Activated CD8-positive, alpha-beta T cell treated with anti-CD3 and anti-CD28 coated beads, Interleukin-2, amount 10 ng/mL, durations not matched to agents 7 days and 5 days (primary cell): ENCODE measurements at regions not wholly inside any gene's neighbourhood (a gene's known extent, or its start where the extent isn't known, plus 50 kb on each side); places are given as distances from the start of the nearest gene placed in this dataset.

Experiments used
- ATAC-seq: fragments of 150-1000 bp; cut with Tn5 transposase; one replicate; pipeline ENCODE4 v1.10.0; 2021; ENCODE audit warnings: moderate library complexity
- CTCF ChIA-PET: fragments of 350-600 bp; sonication (Branson Sonifier 250); formaldehyde crosslinking; loops from one replicate; lab custom pipeline; 2021; ENCODE audit warnings: antibody characterized with exemption; lab: Charles Lee
- POLR2A ChIA-PET: fragments of 350-600 bp; sonication (Branson Sonifier 250); formaldehyde crosslinking; loops from one replicate; lab custom pipeline; 2021; ENCODE audit warnings: antibody characterized with exemption; lab: Charles Lee
- DNase-seq: peaks from one replicate; pipeline ENCODE4 v3.0.0-alpha.2; 2020
- H3K27ac Mint-ChIP-seq: one replicate; pipeline ENCODE4 v1.8.0; 2021; ENCODE audit warnings: mild to moderate bottlenecking, mixed read lengths
- H3K27me3 Mint-ChIP-seq: one replicate; pipeline ENCODE4 v1.8.0; 2021; ENCODE audit warnings: low read depth, mixed read lengths
- H3K36me3 Mint-ChIP-seq: one replicate; pipeline ENCODE4 v1.8.0; 2021; ENCODE audit warnings: low read depth, mixed read lengths
- H3K4me1 Mint-ChIP-seq: one replicate; pipeline ENCODE4 v1.8.0; 2021; ENCODE audit warnings: low read depth, mixed read lengths
- H3K4me3 Mint-ChIP-seq: one replicate; pipeline ENCODE4 v1.8.0; 2021; ENCODE audit warnings: mild to moderate bottlenecking, mixed read lengths
- H3K9me3 Mint-ChIP-seq: one replicate; pipeline ENCODE4 v1.8.0; 2022; ENCODE audit warnings: mixed read lengths; ENCODE audit not compliant: insufficient read depth

DNA sequence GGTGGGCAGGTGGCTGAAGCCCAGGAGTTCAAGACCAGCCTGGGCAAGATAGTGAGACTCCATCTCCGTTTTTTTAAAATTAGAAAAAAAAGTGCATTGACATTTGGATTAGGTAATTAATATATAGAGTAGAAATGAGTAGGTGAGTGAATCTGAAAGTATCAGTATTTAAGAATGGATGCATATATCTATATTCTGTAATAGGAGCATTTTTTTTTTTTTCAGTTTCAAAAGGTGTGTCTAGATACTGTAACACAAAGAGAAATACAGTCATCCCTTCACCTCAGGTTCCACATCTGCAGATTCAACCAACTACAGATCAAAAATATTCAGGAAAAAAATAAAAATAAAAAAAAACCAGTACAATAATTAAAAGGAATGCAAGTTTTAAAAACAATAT is 50.8 kb downstream of the RBM27 start:
- no peak overlapping the region for H3K27ac Mint-ChIP-seq
- peaks cover 41% of the 10 kb centered on the region for H3K36me3 Mint-ChIP-seq
- ChIA-PET POLR2A (no interaction called here), CTCF (no interaction called here)
- no peaks in the 10 kb centered on the region for H3K4me1 Mint-ChIP-seq
- H3K27me3 Mint-ChIP-seq = no peaks in the 10 kb centered on the region
- no peak for ATAC-seq
- no peak for DNase-seq
- H3K4me3 Mint-ChIP-seq = no peak overlapping the region
- no peaks in the 10 kb centered on the region for H3K9me3 Mint-ChIP-seq

DNA sequence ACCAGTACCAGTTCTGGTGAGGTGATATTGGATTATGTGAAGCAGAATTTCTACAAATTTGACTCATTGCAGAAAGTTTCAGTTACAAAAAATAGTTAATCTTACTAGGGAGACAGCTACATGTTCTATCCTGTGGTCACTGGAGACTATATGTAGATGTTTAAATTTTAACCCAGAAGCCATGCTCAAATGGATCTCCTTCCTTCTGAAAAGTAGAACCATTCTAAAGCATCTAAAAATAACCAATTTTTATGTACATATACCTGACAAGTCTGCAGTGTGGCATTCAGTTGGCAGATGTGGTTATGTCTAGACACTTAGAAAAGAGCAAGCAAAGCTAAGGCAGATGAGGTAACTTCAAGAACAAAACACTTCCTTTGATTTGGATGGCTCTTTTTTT is 65.5 kb upstream of the POU4F3 start:
- CTCF ChIA-PET = interaction anchor here (0.6 to 1.1 kb wide), 3 partner anchors 15 to 70 kb away, joined by 3 read pairs; no protein-coding TSS in a partner anchor
- Mint-ChIP-seq H3K4me3 (no peak overlapping the region), H3K27ac (no peak overlapping the region), H3K27me3 (no peaks in the 10 kb centered on the region), H3K9me3 (no peaks in the 10 kb centered on the region), H3K36me3 (peaks cover 39% of the 10 kb centered on the region), H3K4me1 (no peaks in the 10 kb centered on the region)
- no peak for DNase-seq
- ATAC-seq = no peak
- POLR2A ChIA-PET = no interaction called here

DNA sequence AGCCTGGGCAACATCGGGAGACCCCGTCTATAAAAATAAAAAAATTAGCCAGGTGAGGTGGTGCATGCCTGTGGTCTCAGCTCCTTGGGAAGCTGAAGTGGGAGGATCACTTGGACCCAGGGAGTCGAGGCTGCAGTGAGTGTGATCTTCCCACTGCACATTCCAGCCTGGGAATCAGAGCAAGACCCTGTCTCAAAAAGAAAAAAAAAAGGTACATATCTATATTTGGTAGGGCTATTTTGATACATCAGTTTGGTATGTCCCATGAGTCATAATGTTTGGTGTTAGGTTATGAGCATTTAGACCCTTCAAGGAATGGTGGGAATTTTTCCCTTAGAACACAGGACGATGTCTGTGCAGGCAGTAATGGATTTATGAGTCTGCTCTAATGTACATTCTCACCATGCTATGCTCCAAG is 55.3 kb upstream of the POU4F3 start:
- Mint-ChIP-seq H3K27ac (no peak overlapping the region), H3K9me3 (no peaks in the 10 kb centered on the region), H3K4me1 (no peaks in the 10 kb centered on the region), H3K4me3 (no peak overlapping the region), H3K27me3 (no peaks in the 10 kb centered on the region), H3K36me3 (peaks cover 34% of the 10 kb centered on the region)
- no peak for DNase-seq
- no peak for ATAC-seq
- ChIA-PET CTCF (no interaction called here), POLR2A (interaction anchor here (0.7 kb wide), 1 partner anchor 81 kb away, joined by 3 read pairs; no protein-coding TSS in a partner anchor)

- H3K36me3 Mint-ChIP-seq = peaks cover 34% of the 10 kb centered on the region
- DNase-seq (no peak), ATAC-seq (no peak)
- H3K27me3 Mint-ChIP-seq = no peaks in the 10 kb centered on the region
- ChIA-PET POLR2A (no interaction called here), CTCF (no interaction called here)
- no peak overlapping the region for H3K27ac Mint-ChIP-seq
- H3K9me3 Mint-ChIP-seq = no peaks in the 10 kb centered on the region
- no peaks in the 10 kb centered on the region for H3K4me1 Mint-ChIP-seq
- no peak overlapping the region for H3K4me3 Mint-ChIP-seq
Measured at GRCh38 chr5:146284016-146284415, 54.6 kb upstream of the POU4F3 start.
